GM18517 (cell line): ENCODE measurements at regions not wholly inside any gene's neighbourhood (a gene's known extent, or its start where the extent isn't known, plus 50 kb on each side); places are given as distances from the start of the nearest gene placed in this dataset.

Source experiments
- ATAC-seq: cut with Tn5 transposase; IDR thresholded peaks from one replicate; pipeline ENCODE4 v1.9.1; 2021; ENCODE audit warnings: mild to moderate bottlenecking, moderate library complexity; ENCODE audit not compliant: unreplicated experiment

GRCh38 chr12:24175929-24176328 is 226.5 kb upstream of the SOX5 start:
- no peak for ATAC-seq

- ATAC-seq, result no peak
These were observed 225.8 kb upstream of the SOX5 start for GRCh38 chr12:24175284-24175683.

GRCh38 chr12:24173067-24173466 is 223.6 kb upstream of the SOX5 start:
- no peak for ATAC-seq

GRCh38 chr12:24172773-24173066 is 223.2 kb upstream of the SOX5 start:
- ATAC-seq, result no peak

- peak; percentile 71 for ATAC-seq
These were observed 222.7 kb upstream of the SOX5 start for GRCh38 chr12:24172031-24172772.

GRCh38 chr12:24155042-24155441 is 205.6 kb upstream of the SOX5 start:
- no peak for ATAC-seq

GRCh38 chr12:24153079-24153478 is 203.6 kb upstream of the SOX5 start:
- no peak for ATAC-seq

- ATAC-seq, result no peak
These were observed 202.8 kb upstream of the SOX5 start for GRCh38 chr12:24152270-24152669.

GRCh38 chr12:24143928-24144327 is 194.5 kb upstream of the SOX5 start:
- no peak for ATAC-seq

- ATAC-seq, result no peak
These were observed 189.6 kb upstream of the SOX5 start for GRCh38 chr12:24139035-24139434.

- no peak for ATAC-seq
These were observed 188.6 kb upstream of the SOX5 start for GRCh38 chr12:24138041-24138440.

- ATAC-seq, result no peak
These were observed 185.8 kb upstream of the SOX5 start for GRCh38 chr12:24135158-24135850.

- no peak for ATAC-seq
These were observed 184.6 kb upstream of the SOX5 start for GRCh38 chr12:24134092-24134491.

GRCh38 chr12:24133384-24133783 is 183.9 kb upstream of the SOX5 start:
- ATAC-seq, result no peak

GRCh38 chr12:24127919-24128721 is 178.7 kb upstream of the SOX5 start:
- ATAC-seq, result peak; percentile 88

GRCh38 chr12:24125280-24125679 is 175.8 kb upstream of the SOX5 start:
- ATAC-seq, result no peak

- no peak for ATAC-seq
These were observed 172.4 kb upstream of the SOX5 start for GRCh38 chr12:24121911-24122310.

GRCh38 chr12:24118668-24119067 is 169.2 kb upstream of the SOX5 start:
- ATAC-seq, result no peak

- ATAC-seq, result no peak
These were observed 167.1 kb upstream of the SOX5 start for GRCh38 chr12:24116548-24116947.

GRCh38 chr12:24113701-24114100 is 164.2 kb upstream of the SOX5 start:
- no peak for ATAC-seq

GRCh38 chr12:24111616-24112015 is 162.1 kb upstream of the SOX5 start:
- no peak for ATAC-seq

- ATAC-seq, result no peak
These were observed 161.6 kb upstream of the SOX5 start for GRCh38 chr12:24111086-24111485.
